H9 (cell line): ENCODE measurements at regions not wholly inside any gene's neighbourhood (a gene's known extent, or its start where the extent isn't known, plus 50 kb on each side); places are given as distances from the start of the nearest gene placed in this dataset.

ENCODE experiments used
- DNase-seq: peaks from one replicate; pipeline ENCODE4 v3.0.0-alpha.2; 2017
- H2AFZ ChIP-seq: one replicate; pipeline ENCODE4 v1.6.1; 2013; ENCODE audit warnings: mild to moderate bottlenecking, low read length, control low read depth, moderate library complexity
- H2AK5ac ChIP-seq: 2 replicates; pipeline ENCODE4 v1.6.1; 2013; ENCODE audit warnings: low read length, control low read depth, mixed read lengths; ENCODE audit not compliant: insufficient read length
- H2BK120ac ChIP-seq: one replicate; pipeline ENCODE4 v1.6.1; 2013; ENCODE audit warnings: low read depth, mild to moderate bottlenecking, low read length, control low read depth, inconsistent platforms; ENCODE audit not compliant: poor library complexity, severe bottlenecking
- H2BK12ac ChIP-seq: 2 replicates; pipeline ENCODE4 v1.6.1; 2013; ENCODE audit warnings: low read length, control low read depth, mixed read lengths, low read depth; ENCODE audit not compliant: insufficient read length
- H2BK15ac ChIP-seq: 2 replicates; pipeline ENCODE4 v1.6.1; 2013; ENCODE audit warnings: low read depth, low read length, control low read depth
- H2BK20ac ChIP-seq: one replicate; pipeline ENCODE4 v1.6.1; 2013; ENCODE audit warnings: low read depth, mild to moderate bottlenecking, low read length, control low read depth, inconsistent platforms; ENCODE audit not compliant: poor library complexity, severe bottlenecking
- H2BK5ac ChIP-seq: 2 replicates; pipeline ENCODE4 v1.6.1; 2013; ENCODE audit warnings: low read length, control low read depth, mixed read lengths; ENCODE audit not compliant: insufficient read length
- H3K14ac ChIP-seq: 2 replicates; pipeline ENCODE4 v1.6.1; 2013; ENCODE audit warnings: low read length, control low read depth; ENCODE audit not compliant: insufficient read depth
- H3K18ac ChIP-seq: 2 replicates; pipeline ENCODE4 v1.6.1; 2013; ENCODE audit warnings: low read depth, mild to moderate bottlenecking, mixed read lengths, low read length, control low read depth; ENCODE audit not compliant: insufficient read length
- H3K23ac ChIP-seq: 2 replicates; pipeline ENCODE4 v1.6.1; 2013; ENCODE audit warnings: low read length, control low read depth, mixed read lengths, low read depth; ENCODE audit not compliant: insufficient read length
- H3K23me2 ChIP-seq: 2 replicates; pipeline ENCODE4 v1.6.1; 2013; ENCODE audit warnings: low read depth, mild to moderate bottlenecking, mixed read lengths, low read length, control low read depth; ENCODE audit not compliant: insufficient read length, poor library complexity, severe bottlenecking
- H3K27ac ChIP-seq: 2 replicates; pipeline ENCODE4 v1.5.1; 2013; ENCODE audit warnings: low read length, control low read depth, mixed read lengths, low read depth; ENCODE audit not compliant: insufficient read length
- H3K27me3 ChIP-seq: 2 replicates; pipeline ENCODE4 v1.6.1; 2013; ENCODE audit warnings: low read length, control low read depth, inconsistent platforms; ENCODE audit not compliant: insufficient read depth
- H3K4ac ChIP-seq: 2 replicates; pipeline ENCODE4 v1.6.1; 2013; ENCODE audit warnings: low read depth, mild to moderate bottlenecking, control low read depth, inconsistent platforms, low read length, moderate library complexity
- H3K4me1 ChIP-seq: 2 replicates; pipeline ENCODE4 v1.6.1; 2013; ENCODE audit warnings: low read length, control low read depth, inconsistent platforms; ENCODE audit not compliant: insufficient read depth
- H3K4me2 ChIP-seq: 2 replicates; pipeline ENCODE4 v1.6.1; 2013; ENCODE audit warnings: low read length, control low read depth, mixed read lengths; ENCODE audit not compliant: insufficient read length, insufficient read depth
- H3K56ac ChIP-seq: 2 replicates; pipeline ENCODE4 v1.6.1; 2013; ENCODE audit warnings: low read depth, mild to moderate bottlenecking, mixed read lengths, low read length, control low read depth; ENCODE audit not compliant: insufficient read length
- H3K79me1 ChIP-seq: 2 replicates; pipeline ENCODE4 v1.6.1; 2013; ENCODE audit warnings: low read depth, mild to moderate bottlenecking, moderate library complexity, low read length, control low read depth, inconsistent platforms; ENCODE audit not compliant: insufficient read depth, poor library complexity, severe bottlenecking
- H3K79me2 ChIP-seq: 2 replicates; pipeline ENCODE4 v1.6.1; 2013; ENCODE audit warnings: low read length, control low read depth, inconsistent platforms; ENCODE audit not compliant: insufficient read depth
- H3K9ac ChIP-seq: 2 replicates; pipeline ENCODE4 v1.6.1; 2013; ENCODE audit warnings: low read length, control low read depth, mixed read lengths; ENCODE audit not compliant: insufficient read length; ENCODE audit errors: extremely low read depth
- H3K9me3 ChIP-seq: one replicate; pipeline ENCODE4 v1.6.1; 2013; ENCODE audit warnings: low read depth, low read length, inconsistent platforms; ENCODE audit not compliant: control insufficient read depth
- H3T11ph ChIP-seq: one replicate; pipeline ENCODE4 v1.6.1; 2013; ENCODE audit warnings: mild to moderate bottlenecking, low read length, control low read depth, inconsistent platforms
- H4K20me1 ChIP-seq: one replicate; pipeline ENCODE4 v1.6.1; 2013; ENCODE audit not compliant: control insufficient read depth, insufficient read length, insufficient read depth
- H4K5ac ChIP-seq: 2 replicates; pipeline ENCODE4 v1.6.1; 2013; ENCODE audit warnings: low read depth, mild to moderate bottlenecking, mixed read lengths, low read length, control low read depth; ENCODE audit not compliant: insufficient read length
- H4K8ac ChIP-seq: replicated peaks from 2 replicates; pipeline ENCODE4 v1.6.1; 2013; ENCODE audit warnings: low read length, control low read depth, mixed read lengths, low read depth; ENCODE audit not compliant: insufficient read length
- H4K91ac ChIP-seq: 2 replicates; pipeline ENCODE4 v1.6.1; 2013; ENCODE audit warnings: low read depth, mild to moderate bottlenecking, moderate library complexity, mixed read lengths, low read length, control low read depth; ENCODE audit not compliant: insufficient read length
- H3K27ac Mint-ChIP-seq, 3 experiments: 2 replicates in 2 of 3; 3 replicates in 1 of 3; pipeline ENCODE4 v1.8.0; 2020 to 2021; ENCODE audit warnings: mixed read lengths in 3 of 3, mild to moderate bottlenecking in 1 of 3, moderate library complexity in 1 of 3
- H3K27me3 Mint-ChIP-seq: 2 replicates; pipeline ENCODE4 v1.8.0; 2021; ENCODE audit warnings: low read depth, mild to moderate bottlenecking, moderate library complexity, mixed read lengths
- H3K36me3 Mint-ChIP-seq, 3 experiments: 2 replicates in 2 of 3; 3 replicates in 1 of 3; pipeline ENCODE4 v1.8.0; 2020 to 2021; ENCODE audit warnings: low read depth in 3 of 3, mixed read lengths in 3 of 3; ENCODE audit not compliant: insufficient read depth in 1 of 3
- H3K4me1 Mint-ChIP-seq, 2 experiments: 2 replicates each; pipeline ENCODE4 v1.8.0; 2020; ENCODE audit warnings: mixed read lengths in 2 of 2
- H3K4me3 Mint-ChIP-seq, 2 experiments: 2 replicates in 1 of 2; 3 replicates in 1 of 2; pipeline ENCODE4 v1.8.0; 2020 to 2021; ENCODE audit warnings: mild to moderate bottlenecking in 2 of 2, mixed read lengths in 2 of 2, moderate library complexity in 1 of 2
- H3K9me3 Mint-ChIP-seq, 2 experiments: 2 replicates in 1 of 2; 3 replicates in 1 of 2; pipeline ENCODE4 v1.8.0; 2020; ENCODE audit warnings: mild to moderate bottlenecking in 2 of 2, mixed read lengths in 2 of 2, moderate library complexity in 1 of 2
- WGBS: extraction: QIAGEN DNeasy Blood & Tissue Kit; methylation state at CpG from one replicate; pipeline ENCODE4 v1.1.7; 2013; ENCODE audit warnings: missing lambda C conversion rate, low lambda C conversion rate, mixed read lengths; ENCODE audit not compliant: insufficient read length; ENCODE audit errors: extremely low coverage; 5-methylcytosine and 5-hydroxymethylcytosine counted together
- TF ChIP-seq, protein P1 (sequence below): fragments of 200-600 bp; sonication (generic); conservative IDR thresholded peaks from 3 replicates; pipeline ENCODE4 v1.8.0; 2021; ENCODE audit warnings: antibody characterized with exemption, mild to moderate bottlenecking

DNA sequence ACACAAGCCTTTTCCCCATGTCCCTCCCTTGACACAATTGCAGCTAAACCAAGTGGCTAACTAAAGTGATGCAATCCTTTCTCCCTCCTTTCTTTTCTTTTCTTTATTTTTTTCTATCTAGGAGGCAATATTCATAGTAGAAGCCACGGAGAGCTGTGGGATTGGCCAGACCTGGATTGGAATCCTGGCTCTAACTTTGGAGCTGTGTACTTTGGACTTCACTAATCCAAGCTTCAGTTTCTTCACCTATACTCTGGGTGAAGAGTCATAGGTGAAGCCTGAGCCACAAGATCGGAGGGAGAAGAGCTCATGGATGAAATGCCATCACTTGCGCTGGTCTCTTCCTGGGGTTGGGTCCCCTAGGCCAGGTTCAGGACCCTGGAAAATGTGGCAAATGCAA lies 177.2 kb downstream of the IRX5 start:
- H3K79me1 ChIP-seq: no peaks in the 10 kb centered on the region
- H3K4me1 ChIP-seq: no peaks in the 10 kb centered on the region
- H3K23ac ChIP-seq: no peak overlapping the region
- H3T11ph ChIP-seq: no peak overlapping the region
- Mint-ChIP-seq H3K36me3 (no peaks in the 10 kb centered on the region), H3K27ac (0 out of 7 replicates have a peak overlapping the region, but pooled peaks of 1 of the 3 experiments have one; percentile 63), H3K9me3 (no peaks in the 10 kb centered on the region), H3K4me3 (no peak overlapping the region), H3K4me1 (peaks cover 6 to 7% of the 10 kb centered on the region in 2 experiments), H3K27me3 (peaks cover 6% of the 10 kb centered on the region)
- no peaks in the 10 kb centered on the region for H4K20me1 ChIP-seq
- H3K14ac ChIP-seq: no peak overlapping the region
- no peak overlapping the region for H2AK5ac ChIP-seq
- DNase-seq: no peak
- H4K91ac ChIP-seq: no peak overlapping the region
- H3K23me2 ChIP-seq: no peaks in the 10 kb centered on the region
- no peak overlapping the region for H4K8ac ChIP-seq
- no peak overlapping the region for H2BK5ac ChIP-seq
- no peaks in the 10 kb centered on the region for H3K27me3 ChIP-seq
- WGBS: no CpG with 5 or more reads among the region's 3 CpGs
- H2BK12ac ChIP-seq: no peak overlapping the region
- no peak overlapping the region for H4K5ac ChIP-seq
- H3K79me2 ChIP-seq: no peaks in the 10 kb centered on the region
- no peak overlapping the region for H2AFZ ChIP-seq
- no peak overlapping the region for H3K18ac ChIP-seq
- no peak overlapping the region for H3K4me2 ChIP-seq
- no peak overlapping the region for H3K4ac ChIP-seq
- TF ChIP-seq, protein P1, sequence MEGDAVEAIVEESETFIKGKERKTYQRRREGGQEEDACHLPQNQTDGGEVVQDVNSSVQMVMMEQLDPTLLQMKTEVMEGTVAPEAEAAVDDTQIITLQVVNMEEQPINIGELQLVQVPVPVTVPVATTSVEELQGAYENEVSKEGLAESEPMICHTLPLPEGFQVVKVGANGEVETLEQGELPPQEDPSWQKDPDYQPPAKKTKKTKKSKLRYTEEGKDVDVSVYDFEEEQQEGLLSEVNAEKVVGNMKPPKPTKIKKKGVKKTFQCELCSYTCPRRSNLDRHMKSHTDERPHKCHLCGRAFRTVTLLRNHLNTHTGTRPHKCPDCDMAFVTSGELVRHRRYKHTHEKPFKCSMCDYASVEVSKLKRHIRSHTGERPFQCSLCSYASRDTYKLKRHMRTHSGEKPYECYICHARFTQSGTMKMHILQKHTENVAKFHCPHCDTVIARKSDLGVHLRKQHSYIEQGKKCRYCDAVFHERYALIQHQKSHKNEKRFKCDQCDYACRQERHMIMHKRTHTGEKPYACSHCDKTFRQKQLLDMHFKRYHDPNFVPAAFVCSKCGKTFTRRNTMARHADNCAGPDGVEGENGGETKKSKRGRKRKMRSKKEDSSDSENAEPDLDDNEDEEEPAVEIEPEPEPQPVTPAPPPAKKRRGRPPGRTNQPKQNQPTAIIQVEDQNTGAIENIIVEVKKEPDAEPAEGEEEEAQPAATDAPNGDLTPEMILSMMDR: no peak
- H2BK20ac ChIP-seq: no peak overlapping the region
- H3K9ac ChIP-seq: no peak overlapping the region
- 0 out of 2 replicates have a peak overlapping the region, but pooled peaks have one; percentile 37 for H2BK15ac ChIP-seq
- no peak overlapping the region for H2BK120ac ChIP-seq
- no peak overlapping the region for H3K56ac ChIP-seq
- H3K27ac ChIP-seq: no peak overlapping the region
- no peaks in the 10 kb centered on the region for H3K9me3 ChIP-seq
